HCT116 (cell line): ENCODE measurements at regions not wholly inside any gene's neighbourhood (a gene's known extent, or its start where the extent isn't known, plus 50 kb on each side); places are given as distances from the start of the nearest gene placed in this dataset.

Experiments used
- CEBPB ChIP-seq: IDR thresholded peaks from 2 replicates; pipeline ENCODE4 v1.6.1; 2012; ENCODE audit warnings: low read depth
- ELF1 ChIP-seq: IDR thresholded peaks from 2 replicates; pipeline ENCODE4 v1.6.1; 2012; ENCODE audit warnings: low read depth, borderline replicate concordance
- EZH2 ChIP-seq: fragments of 200-600 bp; sonication (generic); IDR thresholded peaks from 2 replicates; pipeline ENCODE4 v1.6.1; 2017; ENCODE audit warnings: antibody characterized with exemption, mixed run types
- EZH2phosphoT487 ChIP-seq: fragments of 200-600 bp; IDR thresholded peaks from 2 replicates; pipeline ENCODE4 v1.6.1; 2018; ENCODE audit warnings: antibody characterized with exemption, borderline replicate concordance
- SIN3A ChIP-seq: IDR thresholded peaks from 2 replicates; pipeline ENCODE4 v1.6.1; 2012; ENCODE audit warnings: low read depth
- YY1 ChIP-seq: IDR thresholded peaks from 2 replicates; pipeline ENCODE4 v1.6.1; 2011; ENCODE audit warnings: low read length, low read depth, moderate library complexity, mild to moderate bottlenecking; ENCODE audit not compliant: insufficient replicate concordance; ENCODE audit errors: extremely low read depth
- TF ChIP-seq, protein P1 (sequence below), 3 experiments: fragments of 200-600 bp in 1 of 3; sonication (generic) in 1 of 3; IDR thresholded peaks in 2 of 3; conservative IDR thresholded peaks in 1 of 3; 2 replicates each; pipeline ENCODE4 v1.5.1; 2012 to 2017; ENCODE audit warnings: low read depth in 2 of 3, low read length in 2 of 3, antibody characterized with exemption in 1 of 3, borderline replicate concordance in 1 of 3, control low read depth in 1 of 3, mild to moderate bottlenecking in 1 of 3, mixed read lengths in 1 of 3, mixed run types in 1 of 3, moderate library complexity in 1 of 3; ENCODE audit not compliant: insufficient read depth in 1 of 3
- TF ChIP-seq, protein P2 (sequence below): IDR thresholded peaks from 2 replicates; pipeline ENCODE4 v1.6.1; 2012

- TF ChIP-seq, protein P1, sequence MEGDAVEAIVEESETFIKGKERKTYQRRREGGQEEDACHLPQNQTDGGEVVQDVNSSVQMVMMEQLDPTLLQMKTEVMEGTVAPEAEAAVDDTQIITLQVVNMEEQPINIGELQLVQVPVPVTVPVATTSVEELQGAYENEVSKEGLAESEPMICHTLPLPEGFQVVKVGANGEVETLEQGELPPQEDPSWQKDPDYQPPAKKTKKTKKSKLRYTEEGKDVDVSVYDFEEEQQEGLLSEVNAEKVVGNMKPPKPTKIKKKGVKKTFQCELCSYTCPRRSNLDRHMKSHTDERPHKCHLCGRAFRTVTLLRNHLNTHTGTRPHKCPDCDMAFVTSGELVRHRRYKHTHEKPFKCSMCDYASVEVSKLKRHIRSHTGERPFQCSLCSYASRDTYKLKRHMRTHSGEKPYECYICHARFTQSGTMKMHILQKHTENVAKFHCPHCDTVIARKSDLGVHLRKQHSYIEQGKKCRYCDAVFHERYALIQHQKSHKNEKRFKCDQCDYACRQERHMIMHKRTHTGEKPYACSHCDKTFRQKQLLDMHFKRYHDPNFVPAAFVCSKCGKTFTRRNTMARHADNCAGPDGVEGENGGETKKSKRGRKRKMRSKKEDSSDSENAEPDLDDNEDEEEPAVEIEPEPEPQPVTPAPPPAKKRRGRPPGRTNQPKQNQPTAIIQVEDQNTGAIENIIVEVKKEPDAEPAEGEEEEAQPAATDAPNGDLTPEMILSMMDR (IDR thresholded peaks at IDR 0.05 in 2 of 3, conservative IDR thresholded peaks at IDR 0.05 in 1 of 3; ENCODE audit: borderline replicate concordance in 1 of 3, insufficient read depth in 1 of 3, low read depth in 2 of 3, low read length in 2 of 3): no peak
- TF ChIP-seq ELF1: no peak
- no peak for TF ChIP-seq YY1
- TF ChIP-seq, protein P2, sequence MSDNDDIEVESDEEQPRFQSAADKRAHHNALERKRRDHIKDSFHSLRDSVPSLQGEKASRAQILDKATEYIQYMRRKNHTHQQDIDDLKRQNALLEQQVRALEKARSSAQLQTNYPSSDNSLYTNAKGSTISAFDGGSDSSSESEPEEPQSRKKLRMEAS: no peak
- no peak for TF ChIP-seq EZH2
- TF ChIP-seq CEBPB: no peak
- no peak for TF ChIP-seq SIN3A
- TF ChIP-seq EZH2phosphoT487: no peak
Measured at GRCh38 chr19:27681972-27682371, 1531.0 kb downstream of the UQCRFS1 start.
